GM12872 (cell line): ENCODE measurements at regions not wholly inside any gene's neighbourhood (a gene's known extent, or its start where the extent isn't known, plus 50 kb on each side); places are given as distances from the start of the nearest gene placed in this dataset.

Source experiments
- TF ChIP-seq, protein P1 (sequence below): IDR thresholded peaks from 3 replicates; pipeline ENCODE4 v1.5.1; 2011; ENCODE audit warnings: low read depth, mild to moderate bottlenecking, low read length, moderate library complexity; ENCODE audit not compliant: insufficient read depth

DNA sequence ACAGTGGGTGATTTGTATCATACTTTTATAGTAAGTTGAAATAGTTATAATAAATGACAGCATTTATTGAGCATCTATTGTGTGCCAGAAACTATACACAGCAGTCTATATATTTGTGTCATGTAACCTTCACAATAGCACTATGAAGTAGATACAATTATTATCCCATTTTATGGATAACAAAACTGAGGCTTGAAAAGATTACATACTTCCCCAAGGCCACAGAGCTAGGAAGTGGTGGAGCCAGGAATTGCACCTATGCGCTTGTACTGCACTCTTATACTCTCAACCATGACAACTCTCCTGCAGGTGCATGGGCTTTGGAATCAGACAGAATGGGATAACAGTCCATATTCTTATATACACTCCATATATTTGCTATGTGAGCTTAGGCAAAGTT, 110.6 kb upstream of the SOX5 start:
- TF ChIP-seq, protein P1, sequence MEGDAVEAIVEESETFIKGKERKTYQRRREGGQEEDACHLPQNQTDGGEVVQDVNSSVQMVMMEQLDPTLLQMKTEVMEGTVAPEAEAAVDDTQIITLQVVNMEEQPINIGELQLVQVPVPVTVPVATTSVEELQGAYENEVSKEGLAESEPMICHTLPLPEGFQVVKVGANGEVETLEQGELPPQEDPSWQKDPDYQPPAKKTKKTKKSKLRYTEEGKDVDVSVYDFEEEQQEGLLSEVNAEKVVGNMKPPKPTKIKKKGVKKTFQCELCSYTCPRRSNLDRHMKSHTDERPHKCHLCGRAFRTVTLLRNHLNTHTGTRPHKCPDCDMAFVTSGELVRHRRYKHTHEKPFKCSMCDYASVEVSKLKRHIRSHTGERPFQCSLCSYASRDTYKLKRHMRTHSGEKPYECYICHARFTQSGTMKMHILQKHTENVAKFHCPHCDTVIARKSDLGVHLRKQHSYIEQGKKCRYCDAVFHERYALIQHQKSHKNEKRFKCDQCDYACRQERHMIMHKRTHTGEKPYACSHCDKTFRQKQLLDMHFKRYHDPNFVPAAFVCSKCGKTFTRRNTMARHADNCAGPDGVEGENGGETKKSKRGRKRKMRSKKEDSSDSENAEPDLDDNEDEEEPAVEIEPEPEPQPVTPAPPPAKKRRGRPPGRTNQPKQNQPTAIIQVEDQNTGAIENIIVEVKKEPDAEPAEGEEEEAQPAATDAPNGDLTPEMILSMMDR: no peak

DNA sequence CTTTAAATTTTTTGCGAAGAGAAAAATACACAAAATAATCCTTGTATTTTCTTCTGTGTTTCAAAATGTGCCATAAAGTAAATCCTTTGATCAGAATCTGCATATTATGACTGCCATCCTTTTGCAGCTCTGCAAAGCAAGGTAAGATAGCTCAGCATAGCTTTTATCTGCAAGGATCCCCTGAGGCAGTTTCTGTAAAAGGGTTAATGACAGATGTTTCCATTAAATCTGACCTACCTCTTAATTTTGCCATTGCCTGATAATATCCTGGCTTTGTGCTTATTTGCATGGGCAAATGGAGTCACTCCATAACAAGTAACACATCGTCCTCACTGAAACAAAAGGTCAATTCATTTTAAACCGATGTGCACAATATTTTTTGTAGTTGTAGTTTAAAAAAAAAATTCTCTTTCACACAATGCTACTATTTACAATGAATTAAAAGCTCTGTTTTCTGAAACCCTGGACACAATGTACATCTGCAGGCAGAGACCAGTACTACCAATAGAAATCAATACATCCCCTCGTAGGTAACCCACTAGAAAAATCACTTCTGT, 108.5 kb upstream of the SOX5 start:
- TF ChIP-seq, protein P1: no peak

DNA sequence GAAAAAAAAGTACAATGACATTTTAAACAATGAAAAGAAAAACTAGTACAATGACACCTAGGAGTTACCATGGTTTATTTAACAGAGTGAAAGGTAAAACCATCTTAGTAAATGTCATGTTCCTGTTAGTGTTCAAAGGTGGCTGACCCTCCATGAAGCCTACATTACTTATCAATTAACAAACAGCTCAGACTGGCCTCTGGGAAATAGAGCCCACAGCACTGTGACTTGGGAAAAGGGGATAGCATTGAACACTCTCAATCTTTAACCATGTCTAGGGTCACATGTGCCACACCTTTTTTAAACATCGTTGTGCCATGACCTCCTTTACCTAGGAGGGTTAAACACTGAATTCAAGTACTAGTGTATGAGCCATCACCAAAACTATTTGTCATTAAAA, 106.3 kb upstream of the SOX5 start:
- TF ChIP-seq, protein P1: no peak

DNA sequence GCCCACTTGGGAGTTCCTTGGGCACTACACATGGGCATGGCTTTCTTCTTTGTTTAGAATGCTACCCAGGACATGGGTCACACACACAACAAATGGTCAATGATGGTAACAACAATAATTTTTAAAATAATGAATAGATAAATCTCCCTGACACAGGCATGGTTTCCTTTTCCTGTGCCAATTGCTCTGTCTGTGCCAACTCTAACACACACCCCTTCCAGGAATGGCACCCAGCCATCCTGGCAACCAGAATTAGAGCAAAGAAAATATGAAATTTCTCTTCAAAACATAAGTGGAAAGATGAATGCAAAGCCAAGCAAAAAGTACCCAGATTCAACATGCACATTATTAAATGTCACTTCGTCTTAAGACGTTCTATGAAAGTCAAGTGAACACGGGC, 104.9 kb upstream of the SOX5 start:
- TF ChIP-seq, protein P1: no peak

DNA sequence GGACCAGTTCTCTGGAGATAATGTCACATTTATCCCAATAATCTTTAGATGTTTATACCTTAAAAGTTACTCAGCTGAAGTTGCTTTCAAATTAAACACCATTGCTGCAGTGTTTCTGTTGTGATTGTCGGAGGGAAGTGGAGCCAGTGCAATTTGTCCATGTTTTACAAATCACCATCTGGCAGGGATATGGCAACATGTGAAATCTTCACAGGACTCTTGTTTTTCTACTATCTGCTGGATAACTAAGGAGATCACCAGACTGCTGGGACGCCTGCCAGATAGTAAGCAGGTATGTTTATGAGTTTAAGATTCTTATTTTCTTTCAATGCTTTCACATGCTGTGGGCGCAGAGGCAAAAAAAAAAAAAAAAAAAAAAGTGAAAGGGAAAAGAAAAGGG, 100.3 kb upstream of the SOX5 start:
- TF ChIP-seq, protein P1: no peak

DNA sequence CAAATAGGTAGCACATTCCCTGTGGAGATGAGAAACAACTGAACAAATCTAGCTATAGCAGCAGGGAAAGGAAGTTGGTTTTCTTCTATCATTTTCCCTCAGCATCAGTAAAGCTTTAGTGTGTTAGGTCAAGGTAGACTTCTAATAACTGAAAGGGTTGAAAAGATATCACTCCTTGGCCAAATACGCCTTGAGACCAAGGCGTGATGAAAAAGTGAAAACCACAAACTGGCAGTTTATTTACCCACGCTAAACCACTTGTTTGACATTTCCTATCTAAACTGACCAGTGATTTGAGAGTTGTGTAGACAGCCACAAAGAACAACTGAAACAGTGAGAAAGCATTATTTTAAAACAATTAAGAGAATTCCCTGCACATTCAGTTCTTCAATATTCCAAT, 99.6 kb upstream of the SOX5 start:
- TF ChIP-seq, protein P1: no peak

DNA sequence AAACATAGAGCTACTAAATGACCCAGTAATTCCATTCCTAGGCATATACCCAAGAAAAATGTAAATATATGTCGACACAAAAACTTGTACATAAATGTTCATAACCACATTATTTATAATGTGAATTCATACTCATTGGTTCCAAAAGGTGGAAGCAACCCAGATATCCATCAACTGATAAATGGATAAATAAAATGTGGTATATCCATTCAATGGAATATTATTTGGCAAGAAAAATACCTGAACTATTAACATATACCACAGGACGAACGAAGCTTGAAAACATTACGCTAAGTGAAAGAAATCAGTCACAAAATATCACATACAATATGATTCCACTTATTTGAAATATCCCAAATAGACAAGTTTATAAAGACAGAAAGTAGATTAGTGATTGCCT, 99.0 kb upstream of the SOX5 start:
- TF ChIP-seq, protein P1: no peak
